ENCODE measurements at regions not wholly inside any gene's neighbourhood (a gene's known extent, or its start where the extent isn't known, plus 50 kb on each side); places are given as distances from the start of the nearest gene placed in this dataset.

- no peak for DNase-seq (ENCODE audit: low spot score in 2 of 2)
- 94% methylated on average over 3 of the region's 3 CpGs for WGBS
- TF ChIP-seq EP300 (IDR thresholded peaks at IDR 0.05) (no peak), CTCF (IDR thresholded peaks at IDR 0.05) (no peak), POLR2AphosphoS5 (IDR thresholded peaks at IDR 0.05) (no peak), POLR2A (IDR thresholded peaks at IDR 0.05) (no peak)
- H3K4me3 ChIP-seq, result no peak overlapping the region
- H3K27me3 ChIP-seq, result no peaks in the 10 kb centered on the region
- no peaks in the 10 kb centered on the region for H3K4me1 ChIP-seq
- H3K36me3 ChIP-seq, result no peaks in the 10 kb centered on the region
- no peaks in the 10 kb centered on the region for H3K9me3 ChIP-seq
- no peak overlapping the region for H3K27ac ChIP-seq
Observed at GRCh38 chr4:123770884-123771283, 374.3 kb downstream of the SPRY1 start.

GRCh38 chr4:123776267-123776666 lies 379.7 kb downstream of the SPRY1 start:
- DNase-seq (ENCODE audit: low spot score in 2 of 2), result no peak
- no peaks in the 10 kb centered on the region for H3K27me3 ChIP-seq
- H3K9me3 ChIP-seq, result no peaks in the 10 kb centered on the region
- no peaks in the 10 kb centered on the region for H3K4me1 ChIP-seq
- TF ChIP-seq EP300 (IDR thresholded peaks at IDR 0.05), result no peak
- no peak for TF ChIP-seq CTCF (IDR thresholded peaks at IDR 0.05)
- TF ChIP-seq POLR2AphosphoS5 (IDR thresholded peaks at IDR 0.05), result no peak
- no peak for TF ChIP-seq POLR2A (IDR thresholded peaks at IDR 0.05)
- H3K27ac ChIP-seq, result no peak overlapping the region
- 93% methylated on average over 1 of the region's 1 CpG for WGBS
- H3K36me3 ChIP-seq, result no peaks in the 10 kb centered on the region
- no peak overlapping the region for H3K4me3 ChIP-seq

GRCh38 chr4:123777373-123777772 lies 380.8 kb downstream of the SPRY1 start:
- 47% methylated on average over 1 of the region's 1 CpG for WGBS
- no peak overlapping the region for H3K27ac ChIP-seq
- DNase-seq (ENCODE audit: low spot score in 2 of 2), result no peak

GRCh38 chr4:123783151-123783790 lies 386.7 kb downstream of the SPRY1 start:
- Histone ChIP-seq H3K9me3 (no peaks in the 10 kb centered on the region), H3K27me3 (no peaks in the 10 kb centered on the region), H3K36me3 (no peaks in the 10 kb centered on the region), H3K27ac (no peak overlapping the region), H3K4me1 (peaks cover 8% of the 10 kb centered on the region), H3K4me3 (no peak overlapping the region)
- 77% methylated on average over 3 of the region's 3 CpGs for WGBS
- DNase-seq (ENCODE audit: low spot score in 2 of 2), result no peak
- TF ChIP-seq EP300 (IDR thresholded peaks at IDR 0.05) (no peak), POLR2A (IDR thresholded peaks at IDR 0.05) (no peak), CTCF (IDR thresholded peaks at IDR 0.05) (no peak), POLR2AphosphoS5 (IDR thresholded peaks at IDR 0.05) (no peak)

More at GRCh38 chr4:123777373-123777772, 380.8 kb downstream of the SPRY1 start:
- Histone ChIP-seq H3K4me1 (no peaks in the 10 kb centered on the region), H3K27me3 (no peaks in the 10 kb centered on the region), H3K4me3 (no peak overlapping the region), H3K36me3 (no peaks in the 10 kb centered on the region), H3K9me3 (no peaks in the 10 kb centered on the region)
- no peak for TF ChIP-seq EP300 (IDR thresholded peaks at IDR 0.05)
- TF ChIP-seq CTCF (IDR thresholded peaks at IDR 0.05), result no peak
- no peak for TF ChIP-seq POLR2A (IDR thresholded peaks at IDR 0.05)
- no peak for TF ChIP-seq POLR2AphosphoS5 (IDR thresholded peaks at IDR 0.05)

GRCh38 chr4:123783921-123784320 lies 387.3 kb downstream of the SPRY1 start:
- TF ChIP-seq POLR2A (IDR thresholded peaks at IDR 0.05) (no peak), POLR2AphosphoS5 (IDR thresholded peaks at IDR 0.05) (no peak), CTCF (IDR thresholded peaks at IDR 0.05) (no peak), EP300 (IDR thresholded peaks at IDR 0.05) (no peak)
- H3K27ac ChIP-seq, result no peak overlapping the region
- no peak for DNase-seq (ENCODE audit: low spot score in 2 of 2)

More at GRCh38 chr4:123783921-123784320, 387.3 kb downstream of the SPRY1 start:
- no peak overlapping the region for H3K4me3 ChIP-seq
- peaks cover 8% of the 10 kb centered on the region for H3K4me1 ChIP-seq
- no peaks in the 10 kb centered on the region for H3K36me3 ChIP-seq
- no peaks in the 10 kb centered on the region for H3K27me3 ChIP-seq
- H3K9me3 ChIP-seq, result no peaks in the 10 kb centered on the region

Measured in suprapubic skin (tissue), 4 donors.